AG08395 (cell line): ENCODE measurements at regions not wholly inside any gene's neighbourhood (a gene's known extent, or its start where the extent isn't known, plus 50 kb on each side); places are given as distances from the start of the nearest gene placed in this dataset.
"Not testable (repeated sequence)": the region's sequence is repeated elsewhere in the genome, so short reads cannot be mapped to it uniquely, and the experiment has no call there.

Source experiments
- DNase-seq: peaks from one replicate; pipeline ENCODE4 v3.0.0; 2012; ENCODE audit warnings: mixed read lengths, low spot score

DNA sequence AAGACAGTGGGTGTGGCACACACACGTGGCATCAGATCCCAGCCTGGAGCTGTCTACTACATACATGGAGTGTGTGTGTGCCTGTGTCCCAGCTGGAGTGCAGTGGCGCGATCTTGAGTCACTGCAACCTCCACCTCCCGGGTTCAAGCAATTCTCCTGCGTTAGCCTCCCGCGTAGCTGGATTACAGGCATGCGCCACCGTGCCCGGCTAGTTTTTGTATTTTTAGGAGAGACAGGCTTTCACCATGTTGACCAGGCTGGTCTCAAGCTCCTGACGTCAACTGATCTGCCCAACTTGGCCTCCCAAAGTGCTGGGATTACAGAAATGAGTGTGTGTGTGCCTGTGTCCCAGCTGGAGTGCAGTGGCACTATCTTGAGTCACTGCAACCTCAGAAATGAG is 108.8 kb downstream of the IL12A start:
- DNase-seq = no peak

- DNase-seq = no peak
Measured at GRCh38 chr3:160098261-160098908, 109.8 kb downstream of the IL12A start.

- DNase-seq = no peak
Measured at GRCh38 chr3:160098926-160099626, 110.4 kb downstream of the IL12A start.

- DNase-seq = no peak
Measured at GRCh38 chr3:160099834-160100233, 111.2 kb downstream of the IL12A start.

GRCh38 chr3:160100610-160101009 is 112.0 kb downstream of the IL12A start:
- DNase-seq = no peak

GRCh38 chr3:160102001-160102400 is 113.4 kb downstream of the IL12A start:
- not testable (repeated sequence) for DNase-seq

DNA sequence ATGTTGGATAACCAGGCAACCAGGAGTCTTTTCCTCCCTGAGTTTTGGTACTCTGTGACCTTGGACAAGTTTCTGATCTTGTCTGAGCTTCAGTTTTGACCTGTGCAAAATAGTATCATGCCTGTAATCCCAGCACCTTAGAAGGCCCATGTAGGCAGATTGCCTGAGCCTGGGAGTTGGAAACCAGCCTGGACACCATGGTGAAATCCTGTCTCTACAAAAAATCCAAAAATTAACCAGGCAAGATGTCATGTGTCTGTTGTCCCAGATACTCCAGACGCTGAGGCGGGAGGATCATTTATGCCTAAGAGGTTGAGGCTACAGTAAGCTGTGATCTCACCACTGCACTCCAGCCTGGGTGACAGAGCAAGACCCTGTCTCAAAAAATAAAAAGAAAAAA is 114.8 kb downstream of the IL12A start:
- no peak for DNase-seq

DNA sequence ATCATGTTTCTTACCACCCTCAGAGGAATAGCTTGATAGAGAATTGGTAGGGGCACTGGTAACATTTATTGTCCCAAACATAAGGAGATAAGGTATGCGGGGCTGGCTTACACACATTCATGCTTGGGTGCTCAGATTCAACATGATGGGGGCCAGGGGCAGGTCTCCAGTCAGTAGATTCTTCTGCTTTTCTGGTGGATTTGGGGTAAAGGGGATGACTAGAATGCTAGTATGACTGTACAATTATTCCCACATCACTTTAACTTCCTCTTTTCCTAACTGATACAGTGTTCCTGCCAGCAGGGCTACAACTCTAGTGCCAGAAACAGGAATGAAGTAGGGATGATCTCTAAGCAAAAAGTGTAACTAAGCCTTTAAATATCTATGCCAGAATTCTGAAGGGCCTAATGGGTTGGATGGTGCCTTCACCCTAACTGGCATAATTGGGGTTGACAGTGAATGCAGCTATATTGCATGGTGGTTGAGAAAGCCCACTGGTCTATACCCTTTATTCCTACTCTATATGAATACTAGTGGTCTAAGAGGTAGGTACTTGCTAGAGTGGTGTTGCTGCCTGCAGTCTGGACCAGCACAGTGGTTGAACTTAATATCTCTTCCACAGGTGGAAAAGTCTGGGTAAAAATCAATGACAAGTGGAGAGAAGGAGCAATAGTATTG is 117.4 kb downstream of the IL12A start:
- DNase-seq = no peak

DNA sequence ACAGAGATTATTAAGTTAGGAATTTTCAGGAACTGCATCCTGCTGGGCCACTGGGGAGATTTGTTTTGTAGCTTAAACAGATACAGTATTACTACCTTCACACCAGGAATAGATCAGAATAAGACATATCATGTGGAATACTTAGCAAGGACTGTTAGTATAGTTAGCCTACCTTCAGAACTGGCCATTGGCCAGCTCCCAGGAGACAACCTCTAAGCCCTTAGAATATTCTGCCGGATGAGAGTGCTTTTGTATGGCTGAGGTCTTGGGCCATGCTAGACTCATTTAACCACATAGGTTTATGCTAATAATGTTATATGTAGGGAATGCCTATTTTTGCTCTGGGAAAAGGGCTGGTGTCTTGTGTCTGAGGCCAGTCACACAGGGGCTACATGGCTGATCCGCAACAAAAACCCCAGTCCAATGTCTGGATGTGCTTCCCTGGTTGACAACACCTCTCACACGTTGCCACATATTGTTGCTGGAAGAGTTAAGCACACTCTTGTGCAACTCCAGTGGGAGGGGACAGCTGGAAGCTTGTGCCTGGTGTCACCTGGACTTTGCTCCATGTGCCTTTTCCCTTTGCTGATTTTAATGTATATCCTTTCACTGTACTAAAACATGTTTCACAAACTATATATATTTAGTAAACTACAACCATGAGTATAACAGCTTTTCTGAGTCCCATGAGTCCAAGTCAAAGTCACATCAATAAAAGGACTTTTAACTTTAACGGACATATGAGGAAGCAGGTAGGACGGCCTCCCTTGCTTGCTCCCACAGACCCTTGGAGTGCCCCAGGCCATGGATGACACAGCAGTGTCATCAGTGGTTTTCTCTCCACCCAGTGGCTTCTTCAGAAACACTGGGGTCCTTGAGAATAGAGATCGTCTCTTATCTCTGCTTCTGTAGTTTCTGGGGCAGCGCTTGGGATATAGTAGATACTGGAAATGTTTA is 118.0 kb upstream of the C3orf80 start:
- no peak for DNase-seq

- no peak for DNase-seq
Measured at GRCh38 chr3:160108362-160108761, 116.9 kb upstream of the C3orf80 start.

DNA sequence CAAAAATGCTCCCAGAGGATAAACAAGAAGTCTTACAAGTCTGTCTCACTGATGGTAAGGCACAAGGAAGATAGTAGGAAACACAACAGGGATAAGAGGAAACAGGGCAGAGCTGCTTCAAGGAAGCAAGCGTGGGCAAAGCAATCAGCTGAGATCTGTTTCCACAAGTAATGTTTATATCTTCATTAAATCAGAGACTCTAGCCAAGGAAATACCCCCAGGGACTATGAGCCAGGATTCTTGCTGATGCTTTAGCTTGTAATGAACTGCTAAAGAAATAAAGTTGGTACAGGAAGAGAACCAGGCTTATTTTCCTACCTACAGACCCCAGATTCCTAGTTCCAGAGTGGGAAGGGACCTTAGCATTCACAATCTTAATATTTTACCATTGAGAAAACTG is 112.7 kb upstream of the C3orf80 start:
- DNase-seq = no peak

DNA sequence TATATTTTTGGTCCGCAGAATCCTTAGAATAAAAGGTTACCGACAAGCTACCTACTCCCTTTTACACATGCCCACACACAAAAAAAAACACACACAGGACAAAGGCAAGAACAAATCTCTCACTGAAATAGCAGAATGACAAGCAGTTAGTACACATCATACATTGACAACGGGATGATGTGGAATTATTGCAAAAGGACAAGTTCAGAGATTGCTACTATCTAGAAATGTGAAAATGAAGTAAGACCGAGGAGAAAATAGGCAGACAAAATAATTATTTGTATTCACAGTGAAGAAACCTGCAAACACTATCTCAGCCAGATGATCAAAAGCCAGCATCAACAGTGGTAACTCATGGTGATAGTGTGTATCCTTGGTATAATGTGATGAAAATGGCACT is 112.2 kb upstream of the C3orf80 start:
- no peak for DNase-seq

GRCh38 chr3:160114355-160114995 is 110.7 kb upstream of the C3orf80 start:
- DNase-seq = no peak

GRCh38 chr3:160115387-160115786 is 109.8 kb upstream of the C3orf80 start:
- DNase-seq = no peak

GRCh38 chr3:160124224-160124623 is 101.0 kb upstream of the C3orf80 start:
- DNase-seq = no peak

GRCh38 chr3:160125258-160125657 is 100.0 kb upstream of the C3orf80 start:
- no peak for DNase-seq

DNA sequence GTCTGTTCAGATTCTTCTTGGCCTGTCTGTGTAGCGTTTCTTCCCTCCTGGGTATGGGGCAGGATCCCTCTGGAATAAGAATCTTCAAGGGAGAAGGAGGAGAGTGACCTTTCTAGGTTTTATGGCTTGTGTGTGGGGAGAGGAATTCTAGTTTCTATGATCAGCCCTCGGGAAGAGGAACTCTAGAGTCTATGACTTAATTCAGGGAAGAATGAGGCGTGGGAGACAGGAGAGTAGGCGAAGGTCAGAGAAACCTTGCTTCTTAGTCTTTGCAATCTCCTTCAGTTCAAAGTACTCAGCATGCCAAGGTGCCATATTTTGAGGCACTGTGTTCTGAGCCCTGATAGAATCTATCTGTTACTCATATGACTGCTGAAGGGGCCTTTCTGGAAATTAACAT is 99.2 kb upstream of the C3orf80 start:
- DNase-seq = no peak

GRCh38 chr3:160126761-160127160 is 98.5 kb upstream of the C3orf80 start:
- no peak for DNase-seq

GRCh38 chr3:160127308-160127707 is 97.9 kb upstream of the C3orf80 start:
- DNase-seq = no peak

GRCh38 chr3:160128056-160128455 is 97.2 kb upstream of the C3orf80 start:
- DNase-seq = no peak

- DNase-seq = peak; percentile 93
Measured at GRCh38 chr3:160129459-160130061, 95.7 kb upstream of the C3orf80 start.
